ENCODE measurements at regions not wholly inside any gene's neighbourhood (a gene's known extent, or its start where the extent isn't known, plus 50 kb on each side); places are given as distances from the start of the nearest gene placed in this dataset.

DNA sequence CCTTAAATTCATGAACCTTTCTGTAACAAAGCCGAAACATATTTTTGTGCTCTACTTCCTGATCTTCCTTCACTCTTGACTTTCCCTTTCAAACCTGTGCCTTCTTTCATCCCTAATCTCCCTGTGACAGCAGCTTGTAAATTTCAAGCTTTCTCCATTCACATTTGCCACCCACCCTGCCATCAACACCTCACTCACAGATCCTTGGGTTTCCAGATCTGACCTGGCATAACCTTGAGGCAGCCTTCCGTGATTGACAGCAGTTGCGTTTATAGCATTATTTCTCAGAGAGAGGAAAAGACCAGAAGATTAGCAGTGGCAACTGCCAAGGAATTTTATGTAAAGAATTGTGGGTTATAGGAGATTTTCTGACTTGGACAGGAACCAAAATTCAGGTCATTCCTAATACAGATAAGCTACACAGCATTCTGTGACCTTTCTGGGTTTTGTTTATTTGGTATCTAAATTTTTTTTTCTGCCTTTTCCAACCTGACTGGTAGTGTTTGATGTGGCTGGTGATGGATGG lies 260.0 kb downstream of the NR2F1-AS1 start:
- DNase-seq (ENCODE audit: low read depth) = no peak

GRCh38 chr5:93313672-93314071 lies 267.3 kb downstream of the NR2F1-AS1 start:
- no peak for DNase-seq (ENCODE audit: low read depth)

- no peak for DNase-seq (ENCODE audit: low read depth)
Measured at GRCh38 chr5:93311881-93312280, 269.1 kb downstream of the NR2F1-AS1 start.

DNA sequence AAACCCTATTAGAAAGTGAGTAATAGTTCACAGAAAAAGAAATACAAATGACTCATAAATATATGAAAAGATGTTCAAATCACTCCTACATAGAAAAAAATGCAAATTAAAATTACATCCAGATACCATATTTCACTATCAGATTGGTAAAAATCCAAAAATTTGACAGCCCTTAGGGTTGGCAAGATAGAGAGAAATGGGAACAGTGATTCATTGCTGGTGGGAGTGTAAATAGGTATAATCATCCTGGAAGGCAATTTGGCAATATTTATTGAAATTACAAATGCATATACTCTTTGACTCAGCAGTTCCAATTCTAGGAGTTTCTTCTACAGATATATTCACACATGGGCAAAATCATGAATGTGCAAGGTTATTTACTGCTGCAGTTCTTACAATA lies 273.5 kb downstream of the NR2F1-AS1 start:
- no peak for DNase-seq (ENCODE audit: low read depth)

DNA sequence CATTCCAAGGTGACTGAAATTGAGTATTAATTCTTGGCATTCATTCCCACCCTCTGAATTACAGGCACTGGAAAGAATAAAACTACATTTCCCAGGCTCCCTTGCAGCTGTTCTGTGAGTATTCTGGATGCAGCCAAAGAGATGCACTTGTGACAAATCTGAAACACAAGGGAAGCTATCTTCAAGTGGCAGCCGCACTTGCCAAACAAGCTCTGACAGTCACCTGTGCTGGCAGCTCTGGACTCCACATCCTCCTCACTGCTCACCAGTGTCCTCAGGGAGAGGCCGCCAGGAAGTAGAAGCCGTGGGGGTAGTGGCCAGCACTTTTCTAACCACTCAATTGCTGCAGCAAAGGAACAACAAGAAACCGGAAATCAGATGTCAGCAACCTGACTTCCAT lies 275.0 kb downstream of the NR2F1-AS1 start:
- DNase-seq (ENCODE audit: low read depth) = no peak

DNA sequence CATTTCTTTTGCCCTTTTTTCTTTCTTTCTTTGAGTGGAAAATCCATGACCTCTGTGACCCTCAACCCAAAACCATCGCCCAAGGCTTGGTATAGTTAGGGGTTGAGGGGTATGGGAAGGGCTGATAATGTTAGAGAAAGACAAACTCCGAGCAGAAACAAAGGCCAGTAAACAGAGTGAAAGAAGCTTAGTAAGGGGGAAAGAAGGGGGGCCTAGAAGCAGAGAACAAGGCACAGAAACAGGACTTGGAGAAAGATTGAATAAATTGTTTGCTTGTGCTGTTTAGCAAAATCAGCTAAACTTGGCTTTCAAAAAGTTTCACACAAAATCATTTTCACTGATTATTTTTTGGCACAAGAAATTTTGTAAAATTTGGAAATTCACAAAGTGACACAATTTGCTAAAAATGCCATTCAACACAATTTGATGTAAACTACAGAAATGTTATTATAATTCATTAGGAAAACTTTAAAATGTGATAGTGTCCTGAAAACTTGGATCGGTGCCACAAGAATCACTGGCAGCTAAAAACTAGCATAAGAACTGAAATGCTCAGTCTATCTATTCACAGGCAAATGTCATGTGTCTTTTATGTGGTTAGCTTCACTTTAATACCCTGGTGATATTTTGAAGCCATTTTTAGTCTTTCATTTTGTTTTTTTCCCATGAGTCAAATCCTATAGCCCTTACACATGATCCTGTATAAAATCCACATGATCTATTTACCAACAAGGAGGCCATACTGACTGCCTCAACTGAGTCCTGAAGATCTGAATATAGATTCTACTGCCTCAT lies 276.4 kb downstream of the NR2F1-AS1 start:
- DNase-seq (ENCODE audit: low read depth) = no peak

- DNase-seq (ENCODE audit: low read depth) = no peak
Measured at GRCh38 chr5:93303291-93303691, 277.7 kb downstream of the NR2F1-AS1 start.

GRCh38 chr5:93302711-93303110 lies 278.3 kb downstream of the NR2F1-AS1 start:
- no peak for DNase-seq (ENCODE audit: low read depth)

DNA sequence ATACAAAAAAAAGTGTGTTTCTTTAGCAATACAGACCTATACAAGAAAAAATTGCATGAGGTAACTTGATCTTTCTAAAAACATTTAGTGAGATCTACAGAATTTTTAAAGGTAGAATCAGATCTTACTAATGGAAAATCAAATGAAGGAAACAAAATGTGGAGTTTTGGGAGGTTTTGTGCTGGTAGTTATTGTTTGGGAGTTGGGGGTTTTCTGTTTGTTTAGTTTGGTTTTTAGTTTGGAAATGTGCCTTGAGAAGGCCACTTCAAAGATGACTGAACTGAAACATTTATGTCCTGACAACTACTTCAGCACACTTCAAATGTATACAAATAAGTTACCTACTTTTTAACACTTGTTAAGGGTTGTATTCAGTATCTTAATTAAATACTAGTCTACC lies 280.1 kb downstream of the NR2F1-AS1 start:
- DNase-seq (ENCODE audit: low read depth) = no peak

DNA sequence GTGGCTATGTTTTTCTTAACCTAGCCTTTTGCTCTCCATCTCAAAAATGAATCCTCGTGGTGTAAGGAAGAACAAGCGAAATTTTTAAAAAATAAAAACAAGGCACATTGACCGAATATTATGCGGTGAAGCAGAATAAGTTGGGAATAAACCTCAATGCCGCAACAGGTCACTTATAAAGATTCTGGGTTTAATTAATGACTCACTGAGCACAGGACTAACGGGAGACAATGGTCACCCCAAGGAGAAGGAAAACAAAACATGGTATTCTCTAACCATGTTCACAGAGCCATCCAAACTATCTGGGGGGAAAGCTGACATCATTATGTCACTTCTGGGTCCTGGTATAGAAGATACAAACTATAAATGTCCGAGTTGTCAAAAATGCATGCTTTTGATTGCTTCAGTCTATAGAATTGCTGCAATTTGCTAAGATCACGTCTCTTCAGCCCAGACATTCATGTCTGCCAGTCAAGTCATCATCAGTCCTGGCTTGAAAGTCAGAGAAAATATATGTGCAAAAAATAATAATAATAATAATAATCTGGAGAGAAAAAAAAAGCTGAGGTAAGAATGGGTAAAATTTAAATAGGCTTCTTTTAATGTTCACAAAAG lies 280.6 kb downstream of the NR2F1-AS1 start:
- DNase-seq (ENCODE audit: low read depth) = no peak

DNA sequence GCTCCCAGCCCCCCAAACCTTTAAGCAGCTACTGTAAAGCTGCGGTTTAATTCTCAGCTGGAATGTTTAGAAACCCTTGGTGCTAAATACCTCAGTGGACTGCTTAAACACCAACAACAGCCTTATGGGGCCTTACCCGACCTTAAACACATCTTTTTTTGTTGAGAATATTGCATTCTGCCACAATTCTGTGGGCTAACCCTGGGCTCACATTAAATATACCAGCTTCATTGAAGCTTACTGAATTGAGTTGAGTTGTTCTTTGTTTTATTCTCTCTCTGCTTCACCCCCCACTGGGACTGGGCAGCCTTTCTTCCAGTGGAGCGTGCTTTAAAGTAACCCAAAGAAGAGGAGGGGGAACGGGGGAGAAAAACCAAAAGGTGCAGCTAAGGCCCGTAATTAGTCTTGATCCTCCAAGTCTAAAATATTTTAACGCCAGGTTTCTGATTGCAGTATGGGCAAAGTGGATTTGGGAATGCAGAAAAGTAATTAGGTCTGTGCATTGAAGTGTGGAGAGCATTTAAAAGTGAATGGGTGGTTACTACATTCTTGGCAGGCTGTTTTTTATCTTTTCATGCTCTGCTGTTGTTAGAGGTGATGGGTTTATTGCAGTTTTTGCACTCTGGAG lies 281.2 kb downstream of the NR2F1-AS1 start:
- no peak for DNase-seq (ENCODE audit: low read depth)

DNA sequence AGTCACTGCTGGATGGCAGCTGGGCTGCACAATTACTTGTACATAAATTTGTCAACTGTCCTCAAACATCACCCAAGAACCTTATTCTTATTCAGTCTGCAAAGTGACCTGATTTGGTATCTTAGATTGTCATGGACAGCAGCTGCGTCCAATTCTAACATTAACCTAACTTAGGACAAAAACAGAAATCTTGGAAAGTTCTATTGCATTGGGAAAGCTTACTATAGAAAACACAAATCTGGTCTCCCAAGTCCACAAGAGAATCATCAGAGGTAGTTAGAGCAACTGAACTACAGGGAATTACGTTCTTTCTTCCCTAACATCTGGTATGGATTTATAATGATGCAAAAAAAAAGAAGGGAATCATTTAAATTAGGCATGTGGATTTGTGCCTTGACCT lies 283.9 kb downstream of the NR2F1-AS1 start:
- no peak for DNase-seq (ENCODE audit: low read depth)

- no peak for DNase-seq (ENCODE audit: low read depth)
Measured at GRCh38 chr5:93296338-93296737, 284.7 kb downstream of the NR2F1-AS1 start.

GRCh38 chr5:93294996-93295395 lies 286.0 kb downstream of the NR2F1-AS1 start:
- DNase-seq (ENCODE audit: low read depth) = no peak

GRCh38 chr5:93294199-93294598 lies 286.8 kb downstream of the NR2F1-AS1 start:
- peak; percentile 49 for DNase-seq (ENCODE audit: low read depth)

- DNase-seq (ENCODE audit: low read depth) = no peak
Measured at GRCh38 chr5:93289942-93290341, 291.1 kb downstream of the NR2F1-AS1 start.

- no peak for DNase-seq (ENCODE audit: low read depth)
Measured at GRCh38 chr5:93285461-93285860, 295.6 kb downstream of the NR2F1-AS1 start.

- DNase-seq (ENCODE audit: low read depth) = no peak
Measured at GRCh38 chr5:93281980-93282772, 298.8 kb downstream of the NR2F1-AS1 start.

DNA sequence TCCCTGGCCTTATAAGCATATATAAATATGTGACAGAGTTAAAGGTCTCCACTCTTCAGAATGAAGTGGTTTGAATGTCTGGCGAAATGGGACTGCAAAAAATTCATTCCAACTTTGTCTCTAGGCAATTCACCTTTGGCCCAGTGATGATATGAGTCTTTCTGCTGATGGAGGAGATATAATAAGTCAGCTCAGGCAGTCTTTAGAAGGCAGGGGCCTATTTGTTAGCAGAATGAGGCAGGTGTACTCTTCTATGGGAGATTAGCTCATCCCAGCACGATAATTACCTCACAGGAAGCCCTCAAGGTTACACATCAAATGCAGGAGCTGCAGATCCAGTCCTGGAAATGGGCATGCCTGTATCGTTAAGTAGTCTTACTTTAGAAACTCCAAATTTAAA lies 300.5 kb downstream of the NR2F1-AS1 start:
- no peak for DNase-seq (ENCODE audit: low read depth)

- DNase-seq (ENCODE audit: low read depth) = no peak
Measured at GRCh38 chr5:93279296-93279963, 301.6 kb downstream of the NR2F1-AS1 start.

DNA sequence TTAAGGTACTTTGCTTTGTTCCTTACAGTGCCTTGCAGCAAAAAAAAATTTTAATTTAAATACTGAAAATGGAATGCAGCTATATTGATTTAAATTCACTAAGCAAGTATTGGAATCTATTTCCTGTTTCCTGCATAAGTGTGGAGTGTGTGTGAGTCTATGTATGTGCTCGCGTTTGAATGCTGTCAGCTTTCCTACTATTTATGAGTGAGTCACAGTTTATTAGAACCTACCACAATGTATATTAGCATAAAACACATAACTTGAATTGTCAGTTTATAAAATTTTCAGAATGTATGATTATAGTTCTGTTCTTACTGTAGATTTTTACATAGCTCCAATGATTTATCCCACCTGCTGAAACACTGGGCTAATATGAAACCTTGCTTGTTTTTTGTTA lies 302.1 kb downstream of the NR2F1-AS1 start:
- DNase-seq (ENCODE audit: low read depth) = no peak

- no peak for DNase-seq (ENCODE audit: low read depth)
Measured at GRCh38 chr5:93277051-93277450, 304.0 kb downstream of the NR2F1-AS1 start.
